H9 (cell line): ENCODE measurements at regions not wholly inside any gene's neighbourhood (a gene's known extent, or its start where the extent isn't known, plus 50 kb on each side); places are given as distances from the start of the nearest gene placed in this dataset.

Source experiments
- DNase-seq: peaks from one replicate; pipeline ENCODE4 v3.0.0-alpha.2; 2017
- H2AFZ ChIP-seq: one replicate; pipeline ENCODE4 v1.6.1; 2013; ENCODE audit warnings: mild to moderate bottlenecking, low read length, control low read depth, moderate library complexity
- H2AK5ac ChIP-seq: 2 replicates; pipeline ENCODE4 v1.6.1; 2013; ENCODE audit warnings: low read length, control low read depth, mixed read lengths; ENCODE audit not compliant: insufficient read length
- H2BK120ac ChIP-seq: one replicate; pipeline ENCODE4 v1.6.1; 2013; ENCODE audit warnings: low read depth, mild to moderate bottlenecking, low read length, control low read depth, inconsistent platforms; ENCODE audit not compliant: poor library complexity, severe bottlenecking
- H2BK12ac ChIP-seq: 2 replicates; pipeline ENCODE4 v1.6.1; 2013; ENCODE audit warnings: low read length, control low read depth, mixed read lengths, low read depth; ENCODE audit not compliant: insufficient read length
- H2BK15ac ChIP-seq: 2 replicates; pipeline ENCODE4 v1.6.1; 2013; ENCODE audit warnings: low read depth, low read length, control low read depth
- H2BK20ac ChIP-seq: one replicate; pipeline ENCODE4 v1.6.1; 2013; ENCODE audit warnings: low read depth, mild to moderate bottlenecking, low read length, control low read depth, inconsistent platforms; ENCODE audit not compliant: poor library complexity, severe bottlenecking
- H2BK5ac ChIP-seq: 2 replicates; pipeline ENCODE4 v1.6.1; 2013; ENCODE audit warnings: low read length, control low read depth, mixed read lengths; ENCODE audit not compliant: insufficient read length
- H3K14ac ChIP-seq: 2 replicates; pipeline ENCODE4 v1.6.1; 2013; ENCODE audit warnings: low read length, control low read depth; ENCODE audit not compliant: insufficient read depth
- H3K18ac ChIP-seq: 2 replicates; pipeline ENCODE4 v1.6.1; 2013; ENCODE audit warnings: low read depth, mild to moderate bottlenecking, mixed read lengths, low read length, control low read depth; ENCODE audit not compliant: insufficient read length
- H3K23ac ChIP-seq: 2 replicates; pipeline ENCODE4 v1.6.1; 2013; ENCODE audit warnings: low read length, control low read depth, mixed read lengths, low read depth; ENCODE audit not compliant: insufficient read length
- H3K23me2 ChIP-seq: 2 replicates; pipeline ENCODE4 v1.6.1; 2013; ENCODE audit warnings: low read depth, mild to moderate bottlenecking, mixed read lengths, low read length, control low read depth; ENCODE audit not compliant: insufficient read length, poor library complexity, severe bottlenecking
- H3K27ac ChIP-seq: 2 replicates; pipeline ENCODE4 v1.5.1; 2013; ENCODE audit warnings: low read length, control low read depth, mixed read lengths, low read depth; ENCODE audit not compliant: insufficient read length
- H3K27me3 ChIP-seq: 2 replicates; pipeline ENCODE4 v1.6.1; 2013; ENCODE audit warnings: low read length, control low read depth, inconsistent platforms; ENCODE audit not compliant: insufficient read depth
- H3K4ac ChIP-seq: 2 replicates; pipeline ENCODE4 v1.6.1; 2013; ENCODE audit warnings: low read depth, mild to moderate bottlenecking, control low read depth, inconsistent platforms, low read length, moderate library complexity
- H3K4me1 ChIP-seq: 2 replicates; pipeline ENCODE4 v1.6.1; 2013; ENCODE audit warnings: low read length, control low read depth, inconsistent platforms; ENCODE audit not compliant: insufficient read depth
- H3K4me2 ChIP-seq: 2 replicates; pipeline ENCODE4 v1.6.1; 2013; ENCODE audit warnings: low read length, control low read depth, mixed read lengths; ENCODE audit not compliant: insufficient read length, insufficient read depth
- H3K56ac ChIP-seq: 2 replicates; pipeline ENCODE4 v1.6.1; 2013; ENCODE audit warnings: low read depth, mild to moderate bottlenecking, mixed read lengths, low read length, control low read depth; ENCODE audit not compliant: insufficient read length
- H3K79me1 ChIP-seq: 2 replicates; pipeline ENCODE4 v1.6.1; 2013; ENCODE audit warnings: low read depth, mild to moderate bottlenecking, moderate library complexity, low read length, control low read depth, inconsistent platforms; ENCODE audit not compliant: insufficient read depth, poor library complexity, severe bottlenecking
- H3K79me2 ChIP-seq: 2 replicates; pipeline ENCODE4 v1.6.1; 2013; ENCODE audit warnings: low read length, control low read depth, inconsistent platforms; ENCODE audit not compliant: insufficient read depth
- H3K9ac ChIP-seq: 2 replicates; pipeline ENCODE4 v1.6.1; 2013; ENCODE audit warnings: low read length, control low read depth, mixed read lengths; ENCODE audit not compliant: insufficient read length; ENCODE audit errors: extremely low read depth
- H3K9me3 ChIP-seq: one replicate; pipeline ENCODE4 v1.6.1; 2013; ENCODE audit warnings: low read depth, low read length, inconsistent platforms; ENCODE audit not compliant: control insufficient read depth
- H3T11ph ChIP-seq: one replicate; pipeline ENCODE4 v1.6.1; 2013; ENCODE audit warnings: mild to moderate bottlenecking, low read length, control low read depth, inconsistent platforms
- H4K20me1 ChIP-seq: one replicate; pipeline ENCODE4 v1.6.1; 2013; ENCODE audit not compliant: control insufficient read depth, insufficient read length, insufficient read depth
- H4K5ac ChIP-seq: 2 replicates; pipeline ENCODE4 v1.6.1; 2013; ENCODE audit warnings: low read depth, mild to moderate bottlenecking, mixed read lengths, low read length, control low read depth; ENCODE audit not compliant: insufficient read length
- H4K8ac ChIP-seq: replicated peaks from 2 replicates; pipeline ENCODE4 v1.6.1; 2013; ENCODE audit warnings: low read length, control low read depth, mixed read lengths, low read depth; ENCODE audit not compliant: insufficient read length
- H4K91ac ChIP-seq: 2 replicates; pipeline ENCODE4 v1.6.1; 2013; ENCODE audit warnings: low read depth, mild to moderate bottlenecking, moderate library complexity, mixed read lengths, low read length, control low read depth; ENCODE audit not compliant: insufficient read length
- H3K27ac Mint-ChIP-seq, 3 experiments: 2 replicates in 2 of 3; 3 replicates in 1 of 3; pipeline ENCODE4 v1.8.0; 2020 to 2021; ENCODE audit warnings: mixed read lengths in 3 of 3, mild to moderate bottlenecking in 1 of 3, moderate library complexity in 1 of 3
- H3K27me3 Mint-ChIP-seq: 2 replicates; pipeline ENCODE4 v1.8.0; 2021; ENCODE audit warnings: low read depth, mild to moderate bottlenecking, moderate library complexity, mixed read lengths
- H3K36me3 Mint-ChIP-seq, 3 experiments: 2 replicates in 2 of 3; 3 replicates in 1 of 3; pipeline ENCODE4 v1.8.0; 2020 to 2021; ENCODE audit warnings: low read depth in 3 of 3, mixed read lengths in 3 of 3; ENCODE audit not compliant: insufficient read depth in 1 of 3
- H3K4me1 Mint-ChIP-seq, 2 experiments: 2 replicates each; pipeline ENCODE4 v1.8.0; 2020; ENCODE audit warnings: mixed read lengths in 2 of 2
- H3K4me3 Mint-ChIP-seq, 2 experiments: 2 replicates in 1 of 2; 3 replicates in 1 of 2; pipeline ENCODE4 v1.8.0; 2020 to 2021; ENCODE audit warnings: mild to moderate bottlenecking in 2 of 2, mixed read lengths in 2 of 2, moderate library complexity in 1 of 2
- H3K9me3 Mint-ChIP-seq, 2 experiments: 2 replicates in 1 of 2; 3 replicates in 1 of 2; pipeline ENCODE4 v1.8.0; 2020; ENCODE audit warnings: mild to moderate bottlenecking in 2 of 2, mixed read lengths in 2 of 2, moderate library complexity in 1 of 2
- WGBS: extraction: QIAGEN DNeasy Blood & Tissue Kit; methylation state at CpG from one replicate; pipeline ENCODE4 v1.1.7; 2013; ENCODE audit warnings: missing lambda C conversion rate, low lambda C conversion rate, mixed read lengths; ENCODE audit not compliant: insufficient read length; ENCODE audit errors: extremely low coverage; 5-methylcytosine and 5-hydroxymethylcytosine counted together
- TF ChIP-seq, protein P1 (sequence below): fragments of 200-600 bp; sonication (generic); conservative IDR thresholded peaks from 3 replicates; pipeline ENCODE4 v1.8.0; 2021; ENCODE audit warnings: antibody characterized with exemption, mild to moderate bottlenecking

DNA sequence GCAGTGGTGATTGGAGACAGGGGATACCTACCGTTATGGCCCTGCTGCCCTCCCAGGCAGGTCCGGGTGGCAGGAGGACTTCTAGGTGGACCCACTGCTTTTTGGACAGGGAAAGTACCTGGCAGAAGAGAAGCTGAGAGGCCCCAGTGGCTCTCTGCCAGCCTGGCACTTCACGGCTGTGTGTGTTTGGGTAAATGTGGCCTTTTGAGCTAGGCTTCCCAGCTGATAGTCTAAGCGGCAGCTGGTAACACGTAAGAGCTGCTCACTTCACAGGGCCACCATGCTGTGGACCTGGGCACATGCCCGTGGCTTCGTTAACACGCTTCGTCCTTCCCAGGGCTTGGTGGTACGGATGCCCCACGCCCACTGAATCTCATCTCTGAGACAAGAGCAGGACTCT is 92.0 kb upstream of the CLCN4 start:
- no peaks in the 10 kb centered on the region for H3K23me2 ChIP-seq
- no peak overlapping the region for H3K4ac ChIP-seq
- H3T11ph ChIP-seq, result no peak overlapping the region
- TF ChIP-seq, protein P1, sequence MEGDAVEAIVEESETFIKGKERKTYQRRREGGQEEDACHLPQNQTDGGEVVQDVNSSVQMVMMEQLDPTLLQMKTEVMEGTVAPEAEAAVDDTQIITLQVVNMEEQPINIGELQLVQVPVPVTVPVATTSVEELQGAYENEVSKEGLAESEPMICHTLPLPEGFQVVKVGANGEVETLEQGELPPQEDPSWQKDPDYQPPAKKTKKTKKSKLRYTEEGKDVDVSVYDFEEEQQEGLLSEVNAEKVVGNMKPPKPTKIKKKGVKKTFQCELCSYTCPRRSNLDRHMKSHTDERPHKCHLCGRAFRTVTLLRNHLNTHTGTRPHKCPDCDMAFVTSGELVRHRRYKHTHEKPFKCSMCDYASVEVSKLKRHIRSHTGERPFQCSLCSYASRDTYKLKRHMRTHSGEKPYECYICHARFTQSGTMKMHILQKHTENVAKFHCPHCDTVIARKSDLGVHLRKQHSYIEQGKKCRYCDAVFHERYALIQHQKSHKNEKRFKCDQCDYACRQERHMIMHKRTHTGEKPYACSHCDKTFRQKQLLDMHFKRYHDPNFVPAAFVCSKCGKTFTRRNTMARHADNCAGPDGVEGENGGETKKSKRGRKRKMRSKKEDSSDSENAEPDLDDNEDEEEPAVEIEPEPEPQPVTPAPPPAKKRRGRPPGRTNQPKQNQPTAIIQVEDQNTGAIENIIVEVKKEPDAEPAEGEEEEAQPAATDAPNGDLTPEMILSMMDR, result no peak
- no peak overlapping the region for H4K91ac ChIP-seq
- no peaks in the 10 kb centered on the region for H3K79me1 ChIP-seq
- H4K5ac ChIP-seq, result no peak overlapping the region
- H2BK20ac ChIP-seq, result no peak overlapping the region
- no peak overlapping the region for H4K8ac ChIP-seq
- no peak for DNase-seq
- WGBS, result no CpG with 5 or more reads among the region's 11 CpGs
- no peak overlapping the region for H3K9ac ChIP-seq
- H2AFZ ChIP-seq, result no peak overlapping the region
- H3K4me2 ChIP-seq, result no peak overlapping the region
- H3K4me1 Mint-ChIP-seq, result peaks cover 17 to 30% of the 10 kb centered on the region in 2 experiments
- no peak overlapping the region for H3K18ac ChIP-seq
- H3K9me3 Mint-ChIP-seq, result peaks cover 41 to 58% of the 10 kb centered on the region in 2 experiments
- no peaks in the 10 kb centered on the region for H3K27me3 ChIP-seq
- H3K4me1 ChIP-seq, result peaks cover 5% of the 10 kb centered on the region; the same call in 1 of the 2 replicates
- no peak overlapping the region for H3K27ac Mint-ChIP-seq
- no peak overlapping the region for H3K23ac ChIP-seq
- H2BK15ac ChIP-seq, result no peak overlapping the region; the same call in 1 of the 2 replicates
- no peak overlapping the region for H3K56ac ChIP-seq
- H3K27ac ChIP-seq, result no peak overlapping the region
- H4K20me1 ChIP-seq, result no peaks in the 10 kb centered on the region
- H3K79me2 ChIP-seq, result no peaks in the 10 kb centered on the region
- H2BK120ac ChIP-seq, result no peak overlapping the region
- peak overlapping the region; percentile 60; the same call in 1 of the 2 replicates for H3K14ac ChIP-seq
- peaks cover 20 to 41% (median 24%) of the 10 kb centered on the region in 3 experiments for H3K36me3 Mint-ChIP-seq
- H3K27me3 Mint-ChIP-seq, result peaks cover 2% of the 10 kb centered on the region; the same call in 1 of the 2 replicates
- no peak overlapping the region for H2AK5ac ChIP-seq
- no peaks in the 10 kb centered on the region for H3K9me3 ChIP-seq
- H2BK5ac ChIP-seq, result no peak overlapping the region
- H3K4me3 Mint-ChIP-seq, result no peak overlapping the region
- no peak overlapping the region for H2BK12ac ChIP-seq
